HepG2 (cell line): ENCODE measurements at regions not wholly inside any gene's neighbourhood (a gene's known extent, or its start where the extent isn't known, plus 50 kb on each side); places are given as distances from the start of the nearest gene placed in this dataset.

ENCODE experiments used
- ATAC-seq: fragments of 200-7000 bp; cut with Tn5 transposase; 3 replicates; pipeline ENCODE4 v1.9.1; 2020; ENCODE audit warnings: mild to moderate bottlenecking, moderate library complexity
- BruUV-seq: library from RNA; stranded (reverse); fragments of 400-500 nt; replicated peaks from 2 replicates; lab custom pipeline; 2021; lab: Mats Ljungman, UMichigan
- CTCF ChIA-PET: fragments of 300-600 bp; formaldehyde crosslinking; extraction: SDS; loops from one replicate; lab custom pipeline; 2021; ENCODE audit warnings: low total read pairs, inconsistent platforms, low intra/inter-chr PET ratio; lab: Yijun Ruan, JAX
- POLR2A ChIA-PET: fragments of 350-600 bp; sonication (Branson Sonifier 250); formaldehyde crosslinking; loops from one replicate; lab custom pipeline; 2020; ENCODE audit warnings: antibody characterized with exemption, inconsistent platforms; lab: Yijun Ruan, JAX
- DNase-seq: peaks from one replicate; pipeline ENCODE4 v3.0.0-alpha.2; 2015; ENCODE audit warnings: low spot score
- FAIRE-seq: peaks from 3 replicates; lab custom pipeline; 2011; peaks lifted over from hg19 to GRCh38; lab: Jason Lieb, UNC
- H2AFZ ChIP-seq: one replicate; pipeline ENCODE4 v1.6.1; 2011; ENCODE audit warnings: low read length, inconsistent platforms
- H3K27ac ChIP-seq: fragments of 300-600 bp; 3 replicates; pipeline ENCODE4 v1.8.0; 2011; ENCODE audit warnings: mixed run types, mild to moderate bottlenecking, mixed read lengths, low read length, inconsistent platforms; ENCODE audit not compliant: insufficient read depth; ENCODE audit errors: extremely low read length
- H3K27me3 ChIP-seq, 2 experiments: fragments of 200-600 bp in 1 of 2; 2 replicates in 1 of 2; 3 replicates in 1 of 2; pipeline versions ENCODE4 v1.6.0 to v1.8.0; 2011; ENCODE audit warnings: low read length in 2 of 2, mild to moderate bottlenecking in 2 of 2, moderate library complexity in 2 of 2, inconsistent platforms in 1 of 2; ENCODE audit not compliant: insufficient read depth in 2 of 2, control insufficient read depth in 1 of 2
- H3K36me3 ChIP-seq, 2 experiments: fragments of 200-600 bp in 1 of 2; replicated peaks in 1 of 2; 2 replicates in 1 of 2; 3 replicates in 1 of 2; pipeline versions ENCODE4 v1.5.1 to v1.8.0; 2011; ENCODE audit warnings: low read length in 2 of 2, inconsistent platforms in 1 of 2; ENCODE audit not compliant: insufficient read depth in 2 of 2, control insufficient read depth in 1 of 2
- H3K4me1 ChIP-seq: 2 replicates; pipeline ENCODE4 v1.5.1; 2012; ENCODE audit warnings: low read length, inconsistent platforms; ENCODE audit not compliant: insufficient read depth
- H3K4me2 ChIP-seq: 2 replicates; pipeline ENCODE4 v1.6.0; 2011; ENCODE audit warnings: low read depth, low read length, inconsistent platforms
- H3K4me3 ChIP-seq, 3 experiments: fragments of 200-600 bp in 1 of 3; sonication (generic), shearing (Covaris generic) in 1 of 3; replicated peaks in 1 of 3; 2 replicates each; pipeline ENCODE4 v1.5.1; 2011 to 2016; ENCODE audit warnings: low read length in 3 of 3, inconsistent platforms in 2 of 3, low read depth in 2 of 3, mild to moderate bottlenecking in 2 of 3, control low read depth in 1 of 3, mixed read lengths in 1 of 3; ENCODE audit not compliant: insufficient read depth in 1 of 3
- H3K79me2 ChIP-seq: one replicate; pipeline ENCODE4 v1.6.1; 2011; ENCODE audit warnings: low read length, inconsistent platforms; ENCODE audit not compliant: insufficient read depth
- H3K9ac ChIP-seq: 2 replicates; pipeline ENCODE4 v1.6.0; 2011; ENCODE audit warnings: mild to moderate bottlenecking, low read depth, low read length, inconsistent platforms; ENCODE audit not compliant: insufficient read depth
- H3K9me3 ChIP-seq: 2 replicates; pipeline ENCODE4 v1.5.1; 2012; ENCODE audit warnings: mild to moderate bottlenecking, low read length
- H4K20me1 ChIP-seq: 2 replicates; pipeline ENCODE4 v1.6.0; 2011; ENCODE audit warnings: inconsistent platforms, mild to moderate bottlenecking, low read length, moderate library complexity; ENCODE audit not compliant: insufficient read depth
- ZNF12 ChIP-seq: sonication (generic); formaldehyde crosslinking; IDR thresholded peaks from 2 replicates; pipeline ENCODE4 v1.5.0; 2020; ENCODE audit warnings: missing genetic modification reagents
- ZNF121 ChIP-seq: sonication (generic); formaldehyde crosslinking; IDR thresholded peaks from 2 replicates; pipeline ENCODE4 v1.5.0; 2020; ENCODE audit warnings: mild to moderate bottlenecking, missing genetic modification reagents
- ZNF264 ChIP-seq: sonication (generic); formaldehyde crosslinking; IDR thresholded peaks from 2 replicates; pipeline ENCODE4 v1.4.0; 2020; ENCODE audit warnings: missing genetic modification reagents
- ZNF30 ChIP-seq: sonication (generic); formaldehyde crosslinking; IDR thresholded peaks from 2 replicates; pipeline ENCODE4 v1.5.0; 2020; ENCODE audit warnings: mild to moderate bottlenecking, missing genetic modification reagents
- ZNF564 ChIP-seq: sonication (generic); formaldehyde crosslinking; IDR thresholded peaks from 2 replicates; pipeline ENCODE4 v1.8.1; 2023; ENCODE audit warnings: mild to moderate bottlenecking, missing genetic modification reagents
- WGBS: methylation state at CpG from one replicate; pipeline ENCODE4 v1.1.6; 2017; ENCODE audit warnings: low lambda C conversion rate; 5-methylcytosine and 5-hydroxymethylcytosine counted together
- in situ Hi-C: cut with HindIII; loops from 2 replicates; pipeline ENCODE4 v1.10.0; 2017; ENCODE audit warnings: low pct_unique_long_range_greater_than_20kb; ENCODE audit not compliant: extremely low pct_ligation_motif_present
- intact Hi-C: fragments of 100-400 bp; cut with micrococcal nuclease; formaldehyde crosslinking; loops from one replicate; pipeline ENCODE4 v1.10.0; 2022; ENCODE audit not compliant: unreplicated experiment
- TF ChIP-seq, protein P1 (sequence below): fragments of 450-650 bp; IDR thresholded peaks from 2 replicates; pipeline ENCODE4 v1.6.1; 2016
- TF ChIP-seq, protein P2 (sequence below): sonication (generic); formaldehyde crosslinking; conservative IDR thresholded peaks from 2 replicates; pipeline ENCODE4 v1.8.0; 2022; ENCODE audit warnings: low read depth, missing genetic modification reagents
- TF ChIP-seq, protein P3 (sequence below): sonication (generic); formaldehyde crosslinking; IDR thresholded peaks from 2 replicates; pipeline ENCODE4 v1.9.0; 2021; ENCODE audit warnings: missing genetic modification reagents, borderline replicate concordance

DNA sequence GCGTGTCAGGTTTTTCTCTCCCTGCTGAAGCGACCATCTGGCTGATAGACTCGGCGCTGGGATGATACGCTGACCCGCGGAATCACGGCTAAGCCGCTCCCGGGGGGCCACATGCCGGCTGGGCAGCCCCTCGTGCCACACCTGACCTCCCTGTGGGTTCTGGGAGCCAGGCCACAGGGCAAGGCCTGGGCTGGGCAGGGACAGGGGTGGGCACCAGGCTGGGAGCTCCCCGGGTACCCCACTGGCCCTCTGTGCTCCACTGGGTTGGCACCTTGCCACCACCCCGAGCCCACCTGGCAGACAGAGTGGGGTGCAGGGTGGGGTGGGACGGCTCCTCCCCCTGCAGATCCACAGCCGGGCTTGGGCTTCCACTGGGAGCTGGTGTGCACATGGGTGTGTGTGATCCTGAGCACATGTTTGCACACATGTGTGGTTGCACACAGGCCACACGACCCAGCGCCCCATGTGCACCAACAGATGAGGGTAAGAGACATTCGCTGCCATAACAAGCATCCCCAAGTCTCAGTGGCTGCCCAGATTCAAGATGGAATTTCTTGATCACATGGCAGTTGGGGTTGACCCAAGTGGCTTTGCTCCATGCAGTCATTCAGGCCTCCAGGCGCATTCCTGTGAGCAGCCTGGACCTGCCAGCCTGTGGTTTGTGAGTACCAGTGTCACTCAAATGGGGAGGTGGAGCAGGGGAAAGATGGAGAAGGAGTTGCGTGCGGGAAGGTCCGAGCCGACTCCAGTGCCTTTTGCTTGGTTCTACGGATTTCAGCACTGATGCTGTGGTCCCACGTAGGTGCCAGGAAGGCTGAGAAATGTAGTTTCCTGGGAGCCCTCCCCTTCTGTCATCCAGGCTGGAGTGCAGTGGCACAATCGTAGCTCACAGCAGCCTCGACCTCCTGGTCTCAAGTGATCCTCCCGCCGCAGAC, 79.7 kb downstream of the UNCX start:
- no peak for ATAC-seq
- CTCF ChIA-PET, result no interaction called here
- no TSS peak for BruUV-seq

DNA sequence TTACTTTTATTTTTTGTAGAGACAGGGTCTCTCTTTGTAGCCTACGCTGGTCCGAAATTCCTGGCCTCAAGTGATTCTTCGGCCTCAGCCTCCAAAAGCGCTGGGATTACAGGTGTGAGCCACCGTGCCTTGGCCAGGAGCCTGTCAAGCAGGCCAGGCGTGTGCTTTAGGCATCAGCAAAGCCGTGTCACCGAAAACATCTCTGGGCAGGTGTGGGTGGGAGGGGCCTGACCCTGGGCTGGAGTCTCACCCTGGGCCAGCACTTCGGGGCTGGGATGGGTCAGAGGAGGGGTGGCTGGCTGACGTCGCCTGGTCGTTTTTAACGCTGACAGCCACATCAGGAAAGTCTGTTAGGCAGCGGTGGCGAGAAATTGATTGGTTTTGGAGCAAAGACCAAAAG, 80.9 kb downstream of the UNCX start:
- peak; percentile 23; the same call in 2 of the 3 replicates for ATAC-seq

More for the DNA sequence above, 79.7 kb downstream of the UNCX start:
- POLR2A ChIA-PET, result no interaction called here
- DNase-seq (no peak), FAIRE-seq (no peak)
- H3K4me1 ChIP-seq, result no peaks in the 10 kb centered on the region
- H3K27me3 ChIP-seq, result peaks cover 3 to 38% of the 10 kb centered on the region in 2 experiments; a peak in 4 of 5 replicates
- no peak overlapping the region for H2AFZ ChIP-seq
- H3K4me3 ChIP-seq, result no peak overlapping the region
- no peak overlapping the region for H3K27ac ChIP-seq
- no peak for TF ChIP-seq ZNF264
- peak; percentile 56; the same call in 1 of the 2 replicates for TF ChIP-seq ZNF12 (CRISPR knock-in tag)
- TF ChIP-seq, protein P1, sequence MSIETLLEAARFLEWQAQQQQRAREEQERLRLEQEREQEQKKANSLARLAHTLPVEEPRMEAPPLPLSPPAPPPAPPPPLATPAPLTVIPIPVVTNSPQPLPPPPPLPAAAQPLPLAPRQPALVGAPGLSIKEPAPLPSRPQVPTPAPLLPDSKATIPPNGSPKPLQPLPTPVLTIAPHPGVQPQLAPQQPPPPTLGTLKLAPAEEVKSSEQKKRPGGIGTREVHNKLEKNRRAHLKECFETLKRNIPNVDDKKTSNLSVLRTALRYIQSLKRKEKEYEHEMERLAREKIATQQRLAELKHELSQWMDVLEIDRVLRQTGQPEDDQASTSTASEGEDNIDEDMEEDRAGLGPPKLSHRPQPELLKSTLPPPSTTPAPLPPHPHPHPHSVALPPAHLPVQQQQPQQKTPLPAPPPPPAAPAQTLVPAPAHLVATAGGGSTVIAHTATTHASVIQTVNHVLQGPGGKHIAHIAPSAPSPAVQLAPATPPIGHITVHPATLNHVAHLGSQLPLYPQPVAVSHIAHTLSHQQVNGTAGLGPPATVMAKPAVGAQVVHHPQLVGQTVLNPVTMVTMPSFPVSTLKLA, result peak; percentile 48
- no peak for TF ChIP-seq ZNF121
- TF ChIP-seq, all 625 proteins: peak for 2
- WGBS, result 23% methylated on average over 8 of the region's 30 CpGs
- Histone ChIP-seq H3K36me3 (no peaks in the 10 kb centered on the region), H3K79me2 (no peaks in the 10 kb centered on the region), H3K9ac (no peak overlapping the region), H4K20me1 (no peaks in the 10 kb centered on the region), H3K9me3 (no peaks in the 10 kb centered on the region), H3K4me2 (no peak overlapping the region)
- in situ Hi-C loops (no loop called here), intact Hi-C loops (no loop called here)

More for the DNA sequence above, 80.9 kb downstream of the UNCX start:
- in situ Hi-C loops (no loop called here), intact Hi-C loops (no loop called here)
- no peaks in the 10 kb centered on the region for H3K4me1 ChIP-seq
- ChIA-PET POLR2A (no interaction called here), CTCF (no interaction called here)
- H3K27ac ChIP-seq, result no peak overlapping the region
- DNase-seq (no peak), FAIRE-seq (no peak)
- BruUV-seq, result no TSS peak
- no peak overlapping the region for H3K4me3 ChIP-seq
- TF ChIP-seq, protein P2, sequence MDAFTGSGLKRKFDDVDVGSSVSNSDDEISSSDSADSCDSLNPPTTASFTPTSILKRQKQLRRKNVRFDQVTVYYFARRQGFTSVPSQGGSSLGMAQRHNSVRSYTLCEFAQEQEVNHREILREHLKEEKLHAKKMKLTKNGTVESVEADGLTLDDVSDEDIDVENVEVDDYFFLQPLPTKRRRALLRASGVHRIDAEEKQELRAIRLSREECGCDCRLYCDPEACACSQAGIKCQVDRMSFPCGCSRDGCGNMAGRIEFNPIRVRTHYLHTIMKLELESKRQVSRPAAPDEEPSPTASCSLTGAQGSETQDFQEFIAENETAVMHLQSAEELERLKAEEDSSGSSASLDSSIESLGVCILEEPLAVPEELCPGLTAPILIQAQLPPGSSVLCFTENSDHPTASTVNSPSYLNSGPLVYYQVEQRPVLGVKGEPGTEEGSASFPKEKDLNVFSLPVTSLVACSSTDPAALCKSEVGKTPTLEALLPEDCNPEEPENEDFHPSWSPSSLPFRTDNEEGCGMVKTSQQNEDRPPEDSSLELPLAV (CRISPR knock-in tag), result no peak
- TF ChIP-seq, protein P3, sequence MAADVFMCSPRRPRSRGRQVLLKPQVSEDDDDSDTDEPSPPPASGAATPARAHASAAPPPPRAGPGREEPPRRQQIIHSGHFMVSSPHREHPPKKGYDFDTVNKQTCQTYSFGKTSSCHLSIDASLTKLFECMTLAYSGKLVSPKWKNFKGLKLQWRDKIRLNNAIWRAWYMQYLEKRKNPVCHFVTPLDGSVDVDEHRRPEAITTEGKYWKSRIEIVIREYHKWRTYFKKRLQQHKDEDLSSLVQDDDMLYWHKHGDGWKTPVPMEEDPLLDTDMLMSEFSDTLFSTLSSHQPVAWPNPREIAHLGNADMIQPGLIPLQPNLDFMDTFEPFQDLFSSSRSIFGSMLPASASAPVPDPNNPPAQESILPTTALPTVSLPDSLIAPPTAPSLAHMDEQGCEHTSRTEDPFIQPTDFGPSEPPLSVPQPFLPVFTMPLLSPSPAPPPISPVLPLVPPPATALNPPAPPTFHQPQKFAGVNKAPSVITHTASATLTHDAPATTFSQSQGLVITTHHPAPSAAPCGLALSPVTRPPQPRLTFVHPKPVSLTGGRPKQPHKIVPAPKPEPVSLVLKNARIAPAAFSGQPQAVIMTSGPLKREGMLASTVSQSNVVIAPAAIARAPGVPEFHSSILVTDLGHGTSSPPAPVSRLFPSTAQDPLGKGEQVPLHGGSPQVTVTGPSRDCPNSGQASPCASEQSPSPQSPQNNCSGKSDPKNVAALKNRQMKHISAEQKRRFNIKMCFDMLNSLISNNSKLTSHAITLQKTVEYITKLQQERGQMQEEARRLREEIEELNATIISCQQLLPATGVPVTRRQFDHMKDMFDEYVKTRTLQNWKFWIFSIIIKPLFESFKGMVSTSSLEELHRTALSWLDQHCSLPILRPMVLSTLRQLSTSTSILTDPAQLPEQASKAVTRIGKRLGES (CRISPR knock-in tag), result no peak
- TF ChIP-seq ZNF30 (CRISPR knock-in tag) (no peak), ZNF564 (CRISPR knock-in tag) (no peak)
- no peak overlapping the region for H2AFZ ChIP-seq
- no peaks in the 10 kb centered on the region for H3K36me3 ChIP-seq
- H3K9me3 ChIP-seq, result no peaks in the 10 kb centered on the region
- 23% methylated on average over 13 of the region's 15 CpGs for WGBS
- no peak overlapping the region for H3K4me2 ChIP-seq
- no peaks in the 10 kb centered on the region for H4K20me1 ChIP-seq
- H3K79me2 ChIP-seq, result no peaks in the 10 kb centered on the region
- peaks cover 3 to 40% of the 10 kb centered on the region in 2 experiments; a peak in 3 of 5 replicates for H3K27me3 ChIP-seq
- no peak overlapping the region for H3K9ac ChIP-seq
